Neutrophil (primary cell): ENCODE measurements at regions not wholly inside any gene's neighbourhood (a gene's known extent, or its start where the extent isn't known, plus 50 kb on each side); places are given as distances from the start of the nearest gene placed in this dataset.

Experiments used
- H3K27ac ChIP-seq: fragments of 200-600 bp; sonication (generic); 2 replicates; pipeline ENCODE4 v1.5.1; 2016; ENCODE audit warnings: mild to moderate bottlenecking, moderate library complexity
- H3K27me3 ChIP-seq: fragments of 200-600 bp; sonication (generic); 2 replicates; pipeline ENCODE4 v1.6.0; 2016; ENCODE audit warnings: mild to moderate bottlenecking
- H3K36me3 ChIP-seq: fragments of 200-600 bp; sonication (generic); 2 replicates; pipeline ENCODE4 v1.5.1; 2017
- H3K4me1 ChIP-seq, 2 experiments: fragments of 200-600 bp in 1 of 2; sonication (generic) in 1 of 2; 1 replicate in 1 of 2; 2 replicates in 1 of 2; pipeline versions ENCODE4 v1.5.1 to v1.6.1; 2013 to 2016; ENCODE audit warnings: low read depth in 1 of 2, low read length in 1 of 2, mild to moderate bottlenecking in 1 of 2, moderate library complexity in 1 of 2; ENCODE audit not compliant: control insufficient read depth in 1 of 2, insufficient read depth in 1 of 2
- H3K4me3 ChIP-seq, 2 experiments: fragments of 200-600 bp in 1 of 2; sonication (generic) in 1 of 2; 1 replicate in 1 of 2; 2 replicates in 1 of 2; pipeline ENCODE4 v1.5.1; 2013 to 2016; ENCODE audit warnings: low read depth in 1 of 2, low read length in 1 of 2, mild to moderate bottlenecking in 1 of 2, moderate library complexity in 1 of 2
- H3K9me3 ChIP-seq: fragments of 200-600 bp; sonication (generic); 2 replicates; pipeline ENCODE4 v1.5.1; 2016
- TF ChIP-seq, protein P1 (sequence below): fragments of 200-600 bp; sonication (generic); IDR thresholded peaks from 2 replicates; pipeline ENCODE4 v1.5.1; 2016; ENCODE audit warnings: antibody characterized with exemption

DNA sequence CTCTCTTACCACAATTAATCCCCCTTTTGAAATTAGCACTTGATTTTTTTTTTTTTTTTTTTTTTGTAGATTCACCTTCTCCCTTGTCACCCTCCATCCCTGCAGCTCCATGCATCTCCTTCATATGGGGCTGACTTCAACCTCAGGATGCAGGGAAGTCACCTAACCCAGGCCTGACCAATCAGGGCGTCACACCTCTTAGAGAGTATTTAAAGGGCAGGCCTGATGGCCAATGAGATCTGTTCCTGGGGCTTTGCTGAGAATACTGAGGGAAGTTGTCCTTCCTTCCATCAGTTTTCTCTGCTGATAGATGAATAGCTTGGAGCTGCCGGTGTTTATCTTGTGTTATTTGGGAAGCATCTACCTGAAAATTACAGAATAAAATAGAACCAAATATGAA, 1104.7 kb upstream of the TMEM132C start:
- no peaks in the 10 kb centered on the region for H3K36me3 ChIP-seq
- no peaks in the 10 kb centered on the region for H3K9me3 ChIP-seq
- H3K4me3 ChIP-seq: no peak overlapping the region
- H3K27me3 ChIP-seq: peaks cover 35% of the 10 kb centered on the region
- TF ChIP-seq, protein P1, sequence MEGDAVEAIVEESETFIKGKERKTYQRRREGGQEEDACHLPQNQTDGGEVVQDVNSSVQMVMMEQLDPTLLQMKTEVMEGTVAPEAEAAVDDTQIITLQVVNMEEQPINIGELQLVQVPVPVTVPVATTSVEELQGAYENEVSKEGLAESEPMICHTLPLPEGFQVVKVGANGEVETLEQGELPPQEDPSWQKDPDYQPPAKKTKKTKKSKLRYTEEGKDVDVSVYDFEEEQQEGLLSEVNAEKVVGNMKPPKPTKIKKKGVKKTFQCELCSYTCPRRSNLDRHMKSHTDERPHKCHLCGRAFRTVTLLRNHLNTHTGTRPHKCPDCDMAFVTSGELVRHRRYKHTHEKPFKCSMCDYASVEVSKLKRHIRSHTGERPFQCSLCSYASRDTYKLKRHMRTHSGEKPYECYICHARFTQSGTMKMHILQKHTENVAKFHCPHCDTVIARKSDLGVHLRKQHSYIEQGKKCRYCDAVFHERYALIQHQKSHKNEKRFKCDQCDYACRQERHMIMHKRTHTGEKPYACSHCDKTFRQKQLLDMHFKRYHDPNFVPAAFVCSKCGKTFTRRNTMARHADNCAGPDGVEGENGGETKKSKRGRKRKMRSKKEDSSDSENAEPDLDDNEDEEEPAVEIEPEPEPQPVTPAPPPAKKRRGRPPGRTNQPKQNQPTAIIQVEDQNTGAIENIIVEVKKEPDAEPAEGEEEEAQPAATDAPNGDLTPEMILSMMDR: no peak
- H3K4me1 ChIP-seq: no peaks in the 10 kb centered on the region
- H3K27ac ChIP-seq: no peak overlapping the region

DNA sequence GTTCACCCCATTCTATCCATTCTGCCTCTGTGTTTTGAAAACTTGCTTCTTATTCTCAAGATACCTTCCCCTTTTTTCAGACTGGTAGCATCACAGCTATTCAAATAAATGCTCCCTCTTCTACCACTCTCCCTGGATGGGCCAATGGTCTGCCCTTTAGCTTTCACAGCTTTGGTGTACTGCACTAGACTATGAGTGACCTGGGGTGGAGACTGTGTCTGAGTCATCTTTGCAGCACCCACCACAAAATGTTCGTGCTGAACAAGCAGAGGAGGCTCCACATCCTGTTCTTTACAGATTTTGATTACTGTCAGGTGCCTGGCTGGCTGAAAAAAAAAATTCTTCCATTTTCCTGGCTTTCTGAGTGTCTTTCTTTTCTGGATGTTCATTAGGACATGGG, 1104.1 kb upstream of the TMEM132C start:
- Histone ChIP-seq H3K4me3 (no peak overlapping the region), H3K36me3 (no peaks in the 10 kb centered on the region), H3K9me3 (no peaks in the 10 kb centered on the region), H3K4me1 (no peaks in the 10 kb centered on the region), H3K27ac (no peak overlapping the region), H3K27me3 (peaks cover 41% of the 10 kb centered on the region)
- TF ChIP-seq, protein P1: no peak

DNA sequence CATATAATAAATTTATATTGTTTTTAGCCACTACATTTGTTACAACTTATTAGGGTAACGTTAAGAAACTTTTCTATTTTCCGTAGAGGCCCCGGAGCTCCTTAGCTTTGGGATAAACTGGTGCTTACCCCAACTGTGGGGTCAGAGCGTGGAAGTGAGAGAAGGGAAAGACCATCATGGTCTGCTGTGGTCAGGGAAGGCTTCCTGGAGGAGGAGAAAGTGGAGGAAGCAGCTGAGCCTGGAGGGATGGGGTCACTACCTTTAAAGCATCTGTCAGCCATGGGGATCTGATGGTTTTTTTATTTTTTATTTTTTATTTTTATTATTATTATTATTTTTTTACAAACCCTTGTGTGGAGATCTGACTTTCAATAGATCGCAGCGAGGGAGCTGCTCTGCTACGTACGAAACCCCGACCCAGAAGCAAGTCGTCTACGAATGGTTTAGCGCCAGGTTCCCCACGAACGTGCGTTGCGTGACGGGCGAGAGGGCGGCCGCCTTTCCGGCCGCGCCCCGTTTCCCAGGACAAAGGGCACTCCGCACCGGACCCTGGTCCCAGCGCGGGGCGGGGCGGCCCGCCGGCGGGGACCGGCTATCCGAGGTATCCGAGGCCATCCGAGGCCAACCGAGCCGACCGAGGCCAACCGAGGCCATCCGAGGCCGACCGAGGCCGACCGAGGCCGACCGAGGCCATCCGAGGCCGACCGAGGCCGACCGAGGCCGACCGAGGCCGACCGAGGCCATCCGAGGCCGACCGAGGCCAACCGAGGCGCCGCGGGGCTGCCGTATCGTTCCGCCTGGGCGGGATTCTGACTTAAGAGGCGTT, 1101.2 kb upstream of the TMEM132C start:
- Histone ChIP-seq H3K27ac (no peak overlapping the region), H3K4me1 (no peaks in the 10 kb centered on the region), H3K36me3 (no peaks in the 10 kb centered on the region), H3K9me3 (no peaks in the 10 kb centered on the region), H3K4me3 (no peak overlapping the region), H3K27me3 (peaks cover 48% of the 10 kb centered on the region)
- TF ChIP-seq, protein P1: no peak

DNA sequence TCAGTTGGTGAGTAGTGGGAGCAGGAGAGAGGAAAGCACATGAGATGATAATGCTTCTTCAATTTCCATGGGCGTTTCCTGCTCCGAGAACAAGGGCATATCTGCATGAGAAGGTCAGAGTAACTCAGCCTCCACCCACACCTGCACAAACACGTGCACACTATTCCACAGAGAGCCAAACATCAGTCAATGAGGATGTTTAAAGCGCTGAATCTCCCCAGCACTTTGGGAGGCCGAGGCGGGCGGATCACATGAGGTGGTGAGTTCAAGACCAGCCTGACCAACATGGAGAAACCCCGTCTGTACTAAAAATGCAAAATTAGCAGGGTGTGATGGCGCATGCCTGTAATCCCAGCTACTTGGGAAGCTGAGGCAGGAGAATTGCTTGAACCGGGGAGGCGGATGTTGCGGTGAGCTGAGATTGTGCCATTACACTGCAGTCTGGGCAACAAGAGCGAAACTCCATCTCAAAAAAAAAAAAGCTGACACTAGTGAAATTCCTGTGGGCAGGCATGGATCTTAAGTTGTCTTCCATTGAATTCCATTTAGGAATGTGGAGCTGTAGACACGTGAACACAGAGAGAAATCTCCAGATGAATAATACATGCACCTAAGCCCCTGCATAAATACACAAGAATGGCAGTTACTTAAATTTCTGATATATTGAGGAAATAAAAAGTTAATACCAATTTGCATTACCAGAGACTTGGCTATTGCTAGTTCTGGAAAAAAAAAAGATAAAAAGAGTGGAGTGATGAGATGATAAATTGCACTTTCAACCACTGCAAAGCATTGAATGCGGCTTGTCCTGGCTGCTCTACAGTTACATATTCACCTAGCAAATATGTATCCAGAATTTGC, 1097.4 kb upstream of the TMEM132C start:
- H3K4me3 ChIP-seq: no peak overlapping the region
- no peak overlapping the region for H3K27ac ChIP-seq
- no peaks in the 10 kb centered on the region for H3K4me1 ChIP-seq
- H3K9me3 ChIP-seq: no peaks in the 10 kb centered on the region
- no peaks in the 10 kb centered on the region for H3K36me3 ChIP-seq
- peaks cover 41% of the 10 kb centered on the region for H3K27me3 ChIP-seq
- TF ChIP-seq, protein P1: no peak

DNA sequence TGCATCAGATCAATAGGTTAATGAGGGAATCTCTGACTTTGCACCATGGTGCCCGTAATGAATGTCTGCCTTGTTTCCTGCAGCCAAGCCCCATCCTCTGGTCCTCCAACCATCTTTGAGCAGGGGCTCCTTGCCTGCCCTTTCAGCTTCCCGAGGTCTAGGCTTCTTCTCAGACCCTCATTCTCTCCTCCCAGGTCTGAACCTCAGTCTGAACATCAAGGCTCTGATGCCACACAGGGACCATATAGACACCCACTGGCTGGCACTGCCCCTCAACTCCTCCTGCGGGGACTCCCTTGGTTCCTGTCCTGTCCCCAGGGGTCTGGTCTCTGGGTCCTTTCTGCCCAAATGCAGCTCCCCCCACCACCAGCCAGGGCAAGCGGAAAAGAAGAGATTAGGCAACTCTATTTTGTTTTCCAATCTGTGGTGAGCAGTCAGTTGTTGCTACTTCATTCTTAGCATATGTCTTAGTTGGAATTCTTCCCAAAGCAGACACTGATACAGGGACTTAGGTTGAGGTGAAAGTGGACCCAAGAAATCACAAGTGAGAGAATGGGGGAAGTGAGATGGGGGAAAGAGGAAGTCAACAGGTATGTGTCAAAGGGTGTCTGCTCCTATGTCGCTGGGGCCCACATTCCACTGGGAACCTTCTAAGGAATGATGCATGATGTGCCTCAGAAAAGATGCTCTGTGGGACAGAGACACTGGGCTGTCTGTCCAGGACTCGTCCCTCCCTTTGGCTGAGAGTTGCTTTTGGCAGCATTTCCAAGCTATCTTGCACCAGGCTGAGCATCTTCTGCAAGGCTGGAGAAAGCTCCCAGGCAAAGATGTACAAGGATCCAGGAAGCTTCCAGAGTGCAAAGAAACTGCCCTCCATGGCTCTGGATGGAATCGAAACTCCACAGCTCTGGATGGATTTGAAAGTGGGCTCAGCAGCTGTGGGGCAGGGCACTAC, 1096.5 kb upstream of the TMEM132C start:
- TF ChIP-seq, protein P1: no peak
- peaks cover 31% of the 10 kb centered on the region for H3K27me3 ChIP-seq
- H3K27ac ChIP-seq: no peak overlapping the region
- H3K36me3 ChIP-seq: no peaks in the 10 kb centered on the region
- no peaks in the 10 kb centered on the region for H3K4me1 ChIP-seq
- H3K9me3 ChIP-seq: no peaks in the 10 kb centered on the region
- no peak overlapping the region for H3K4me3 ChIP-seq
